ENCODE measurements at regions not wholly inside any gene's neighbourhood (a gene's known extent, or its start where the extent isn't known, plus 50 kb on each side); places are given as distances from the start of the nearest gene placed in this dataset.

DNA sequence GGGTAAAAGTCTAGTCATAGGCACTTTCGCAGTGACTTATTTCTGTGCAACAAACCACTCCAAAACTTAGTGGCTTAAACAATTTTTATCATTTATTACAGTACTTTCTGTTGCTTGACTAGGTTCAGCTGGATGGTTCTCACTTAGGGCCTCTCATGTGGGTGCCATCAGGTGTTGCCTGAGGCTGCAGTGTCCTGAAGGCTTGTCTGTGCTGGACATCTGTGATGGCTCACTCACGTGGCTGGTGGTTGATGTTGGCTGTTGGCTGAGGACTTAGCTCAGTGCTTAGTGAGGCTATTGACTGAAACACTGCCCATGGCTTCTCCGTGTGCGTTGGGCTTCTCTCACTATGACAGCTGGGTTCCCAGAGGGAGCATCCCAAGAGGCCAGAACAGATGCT, 81.4 kb upstream of the GCFC2 start:
- no peaks in the 10 kb centered on the region for H3K4me1 ChIP-seq (ENCODE audit: insufficient read depth, low read length)
- Mint-ChIP-seq H3K36me3 (no peaks in the 10 kb centered on the region), H3K4me3 (no peak overlapping the region), H3K4me1 (peaks cover 0 to 4% (median under 1%) of the 10 kb centered on the region in 4 donors), H3K9me3 (no peaks in the 10 kb centered on the region), H3K27ac (no peak overlapping the region), H3K27me3 (peaks cover 2 to 6% of the 10 kb centered on the region in 2 donors)
- ChIA-PET POLR2A (ENCODE audit: partially characterized antibody) (no interaction called here), CTCF (ENCODE audit: partially characterized antibody) (no interaction called here)
- no peak overlapping the region for H3K4me3 ChIP-seq (ENCODE audit: low read length in 2 of 2)
- H3K36me3 ChIP-seq (ENCODE audit: insufficient read depth, low read length) = no peaks in the 10 kb centered on the region
- intact Hi-C loops (cut with micrococcal nuclease) = no loop called here
- no peak for DNase-seq
- no peaks in the 10 kb centered on the region for H3K27me3 ChIP-seq (ENCODE audit: insufficient read depth, low read length)
- no peak overlapping the region for H3K27ac ChIP-seq (ENCODE audit: low read depth, low read length)
- H3K9me3 ChIP-seq (ENCODE audit: control insufficient read depth in 1 of 2, low read length in 2 of 2) = no peaks in the 10 kb centered on the region

GRCh38 chr2:75790814-75791467, 80.2 kb upstream of the GCFC2 start:
- ChIA-PET POLR2A (ENCODE audit: partially characterized antibody) (no interaction called here), CTCF (ENCODE audit: partially characterized antibody) (no interaction called here)
- H3K4me3 ChIP-seq (ENCODE audit: low read length in 2 of 2) = no peak overlapping the region
- Mint-ChIP-seq H3K27me3 (peaks cover 1 to 2% of the 10 kb centered on the region in 2 donors), H3K36me3 (no peaks in the 10 kb centered on the region), H3K4me3 (no peak overlapping the region), H3K4me1 (peaks cover 0 to 4% (median under 1%) of the 10 kb centered on the region in 4 donors), H3K9me3 (no peaks in the 10 kb centered on the region), H3K27ac (no peak overlapping the region)
- H3K27ac ChIP-seq (ENCODE audit: low read depth, low read length) = no peak overlapping the region
- DNase-seq = no peak
- H3K4me1 ChIP-seq (ENCODE audit: insufficient read depth, low read length) = no peaks in the 10 kb centered on the region
- no peaks in the 10 kb centered on the region for H3K36me3 ChIP-seq (ENCODE audit: insufficient read depth, low read length)
- intact Hi-C loops (cut with micrococcal nuclease) = no loop called here
- no peaks in the 10 kb centered on the region for H3K27me3 ChIP-seq (ENCODE audit: insufficient read depth, low read length)
- H3K9me3 ChIP-seq (ENCODE audit: control insufficient read depth in 1 of 2, low read length in 2 of 2) = no peaks in the 10 kb centered on the region

- ChIA-PET CTCF (ENCODE audit: partially characterized antibody) (no interaction called here), POLR2A (ENCODE audit: partially characterized antibody) (no interaction called here)
- intact Hi-C loops (cut with micrococcal nuclease) = no loop called here
- no peak overlapping the region for H3K27ac ChIP-seq (ENCODE audit: low read depth, low read length)
- DNase-seq = no peak
- Mint-ChIP-seq H3K4me1 (peaks cover 0 to 4% (median under 1%) of the 10 kb centered on the region in 4 donors), H3K27ac (no peak overlapping the region), H3K36me3 (no peaks in the 10 kb centered on the region), H3K4me3 (no peak overlapping the region), H3K9me3 (no peaks in the 10 kb centered on the region), H3K27me3 (peaks cover 1 to 2% of the 10 kb centered on the region in 2 donors)
- no peaks in the 10 kb centered on the region for H3K27me3 ChIP-seq (ENCODE audit: insufficient read depth, low read length)
- no peak overlapping the region for H3K4me3 ChIP-seq (ENCODE audit: low read length in 2 of 2)
- H3K9me3 ChIP-seq (ENCODE audit: control insufficient read depth in 1 of 2, low read length in 2 of 2) = no peaks in the 10 kb centered on the region
- H3K36me3 ChIP-seq (ENCODE audit: insufficient read depth, low read length) = no peaks in the 10 kb centered on the region
- no peaks in the 10 kb centered on the region for H3K4me1 ChIP-seq (ENCODE audit: insufficient read depth, low read length)
These were observed 79.6 kb upstream of the GCFC2 start for GRCh38 chr2:75790121-75790813.

- no peak overlapping the region for H3K4me3 Mint-ChIP-seq
- no peak overlapping the region for H3K27ac Mint-ChIP-seq
- H3K9me3 Mint-ChIP-seq = no peaks in the 10 kb centered on the region
- no peaks in the 10 kb centered on the region for H3K9me3 ChIP-seq (ENCODE audit: control insufficient read depth in 1 of 2, low read length in 2 of 2)
- H3K36me3 ChIP-seq (ENCODE audit: insufficient read depth, low read length) = no peaks in the 10 kb centered on the region
- H3K4me3 ChIP-seq (ENCODE audit: low read length in 2 of 2) = no peak overlapping the region
- no peak for DNase-seq
- H3K27ac ChIP-seq (ENCODE audit: low read depth, low read length) = no peak overlapping the region
- CTCF ChIA-PET (ENCODE audit: partially characterized antibody) = no interaction called here
- peaks cover 1 to 2% of the 10 kb centered on the region in 2 donors for H3K27me3 Mint-ChIP-seq
- POLR2A ChIA-PET (ENCODE audit: partially characterized antibody) = no interaction called here
- intact Hi-C loops (cut with micrococcal nuclease) = no loop called here
- peaks cover 0 to 4% (median under 1%) of the 10 kb centered on the region in 4 donors for H3K4me1 Mint-ChIP-seq
- no peaks in the 10 kb centered on the region for H3K36me3 Mint-ChIP-seq
- H3K27me3 ChIP-seq (ENCODE audit: insufficient read depth, low read length) = no peaks in the 10 kb centered on the region
- no peaks in the 10 kb centered on the region for H3K4me1 ChIP-seq (ENCODE audit: insufficient read depth, low read length)
These were observed 78.2 kb upstream of the GCFC2 start for GRCh38 chr2:75788902-75789301.

- Histone ChIP-seq H3K4me1 (ENCODE audit: insufficient read depth, low read length) (no peaks in the 10 kb centered on the region), H3K27me3 (ENCODE audit: insufficient read depth, low read length) (no peaks in the 10 kb centered on the region), H3K27ac (ENCODE audit: low read depth, low read length) (no peak overlapping the region), H3K4me3 (ENCODE audit: low read length in 2 of 2) (no peak overlapping the region), H3K9me3 (ENCODE audit: control insufficient read depth in 1 of 2, low read length in 2 of 2) (no peaks in the 10 kb centered on the region), H3K36me3 (ENCODE audit: insufficient read depth, low read length) (no peaks in the 10 kb centered on the region)
- Mint-ChIP-seq H3K36me3 (no peaks in the 10 kb centered on the region), H3K27ac (no peak overlapping the region), H3K4me1 (peaks cover 0 to 4% (median under 1%) of the 10 kb centered on the region in 4 donors), H3K4me3 (no peak overlapping the region), H3K27me3 (peaks cover 2 to 3% of the 10 kb centered on the region in 2 donors), H3K9me3 (no peaks in the 10 kb centered on the region)
- POLR2A ChIA-PET (ENCODE audit: partially characterized antibody) = no interaction called here
- DNase-seq = no peak
- CTCF ChIA-PET (ENCODE audit: partially characterized antibody) = no interaction called here
- intact Hi-C loops (cut with micrococcal nuclease) = no loop called here
These were observed 77.4 kb upstream of the GCFC2 start for GRCh38 chr2:75788154-75788553.

DNA sequence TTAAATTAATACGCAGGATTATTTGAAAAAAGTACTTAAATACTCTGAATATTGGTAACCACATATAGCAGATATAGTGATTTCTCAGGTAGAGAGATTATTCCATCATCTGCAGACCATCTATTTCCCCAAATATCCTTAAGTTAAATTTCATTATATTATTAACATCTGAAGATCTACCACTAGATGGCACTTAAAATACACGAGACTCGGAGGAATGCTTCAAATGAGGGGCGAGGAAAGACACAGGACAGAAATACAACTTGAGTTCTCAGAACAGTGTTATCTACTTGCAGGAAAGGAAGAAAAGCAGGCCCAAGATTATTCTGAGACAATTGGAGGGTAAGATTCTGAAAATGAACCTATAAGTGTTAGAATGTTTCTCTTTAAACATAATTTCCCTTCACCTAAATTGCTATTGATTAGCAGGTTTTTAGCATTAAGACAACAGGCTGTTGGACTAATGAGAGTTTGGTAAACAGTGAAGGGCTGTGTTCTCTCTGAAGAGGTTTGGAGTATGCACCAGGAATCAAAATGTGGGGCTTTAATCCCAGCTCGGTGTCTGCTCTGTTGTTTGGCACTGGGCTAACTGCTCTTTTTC, 76.9 kb upstream of the GCFC2 start:
- DNase-seq = no peak
- H3K4me3 Mint-ChIP-seq = no peak overlapping the region
- H3K27me3 ChIP-seq (ENCODE audit: insufficient read depth, low read length) = no peaks in the 10 kb centered on the region

GRCh38 chr2:75775311-75775823, 64.7 kb upstream of the GCFC2 start:
- H3K27ac ChIP-seq (ENCODE audit: low read depth, low read length) = no peak overlapping the region
- H3K27me3 Mint-ChIP-seq = peaks cover 4 to 21% of the 10 kb centered on the region in 2 donors

More for the DNA sequence above, 76.9 kb upstream of the GCFC2 start:
- H3K27ac Mint-ChIP-seq = no peak overlapping the region
- CTCF ChIA-PET (ENCODE audit: partially characterized antibody) = no interaction called here
- intact Hi-C loops (cut with micrococcal nuclease) = no loop called here
- H3K27me3 Mint-ChIP-seq = peaks cover 2 to 3% of the 10 kb centered on the region in 2 donors
- H3K4me1 ChIP-seq (ENCODE audit: insufficient read depth, low read length) = no peaks in the 10 kb centered on the region
- H3K9me3 Mint-ChIP-seq = peaks cover 0 to 2% (median 0%) of the 10 kb centered on the region in 8 donors
- no peak overlapping the region for H3K27ac ChIP-seq (ENCODE audit: low read depth, low read length)
- H3K36me3 Mint-ChIP-seq = no peaks in the 10 kb centered on the region
- no peaks in the 10 kb centered on the region for H3K9me3 ChIP-seq (ENCODE audit: control insufficient read depth in 1 of 2, low read length in 2 of 2)
- POLR2A ChIA-PET (ENCODE audit: partially characterized antibody) = no interaction called here
- H3K36me3 ChIP-seq (ENCODE audit: insufficient read depth, low read length) = no peaks in the 10 kb centered on the region
- peaks cover 0 to 4% (median under 1%) of the 10 kb centered on the region in 4 donors for H3K4me1 Mint-ChIP-seq
- H3K4me3 ChIP-seq (ENCODE audit: low read length in 2 of 2) = no peak overlapping the region

More at GRCh38 chr2:75775311-75775823, 64.7 kb upstream of the GCFC2 start:
- Mint-ChIP-seq H3K9me3 (peaks cover 0 to 2% (median 0%) of the 10 kb centered on the region in 8 donors), H3K4me3 (no peak overlapping the region), H3K4me1 (no peaks in the 10 kb centered on the region), H3K27ac (no peak overlapping the region), H3K36me3 (no peaks in the 10 kb centered on the region)
- Histone ChIP-seq H3K4me3 (ENCODE audit: low read length in 2 of 2) (no peak overlapping the region), H3K9me3 (ENCODE audit: control insufficient read depth in 1 of 2, low read length in 2 of 2) (no peaks in the 10 kb centered on the region), H3K27me3 (ENCODE audit: insufficient read depth, low read length) (no peaks in the 10 kb centered on the region), H3K36me3 (ENCODE audit: insufficient read depth, low read length) (no peaks in the 10 kb centered on the region), H3K4me1 (ENCODE audit: insufficient read depth, low read length) (no peaks in the 10 kb centered on the region)
- DNase-seq = no peak
- POLR2A ChIA-PET (ENCODE audit: partially characterized antibody) = no interaction called here
- CTCF ChIA-PET (ENCODE audit: partially characterized antibody) = no interaction called here
- intact Hi-C loops (cut with micrococcal nuclease) = no loop called here
